COR-L47 (cell line): ENCODE measurements at regions not wholly inside any gene's neighbourhood (a gene's known extent, or its start where the extent isn't known, plus 50 kb on each side); places are given as distances from the start of the nearest gene placed in this dataset.

Source experiments
- DNase-seq: peaks from one replicate; lab custom pipeline; 2025; lab: John Stamatoyannopoulos, UW

DNA sequence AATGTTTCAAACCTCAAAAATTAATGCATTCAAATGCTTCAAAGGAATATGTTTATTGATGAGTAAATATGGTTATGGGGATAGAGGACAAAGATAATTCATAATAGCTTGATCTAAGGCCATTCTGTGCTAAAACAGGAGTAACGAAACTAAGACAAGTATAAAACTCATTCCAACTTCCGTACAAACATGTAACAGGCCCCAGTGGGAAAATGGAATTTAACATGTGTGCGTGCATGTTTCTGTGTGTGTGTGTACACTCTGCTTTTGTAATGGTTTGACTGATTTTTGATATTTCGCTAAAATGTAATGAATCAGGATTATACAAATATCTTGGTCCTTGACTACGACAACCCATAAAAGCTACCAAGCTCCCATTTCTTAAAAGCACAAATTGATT, 91.0 kb downstream of the KLF12 start:
- DNase-seq: no peak

DNA sequence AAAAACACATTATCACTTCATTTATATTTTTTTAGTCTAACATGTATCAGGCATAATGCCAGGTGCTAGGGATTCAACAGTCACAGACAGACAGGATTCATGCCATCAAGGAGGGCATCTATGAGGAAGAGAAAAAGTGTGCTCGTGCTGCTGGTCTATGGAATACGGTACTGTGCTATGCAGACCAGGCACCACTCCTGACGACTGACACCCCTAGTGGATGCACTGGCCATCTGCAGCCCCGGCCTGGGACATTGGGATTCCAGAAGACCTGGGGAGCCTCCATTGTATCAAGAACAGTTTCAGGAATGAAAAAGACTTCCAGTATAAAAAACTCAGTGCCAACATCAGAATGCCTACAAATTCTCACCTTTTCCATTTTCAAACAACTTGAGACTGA, 94.0 kb downstream of the KLF12 start:
- no peak for DNase-seq

- no peak for DNase-seq
Observed at GRCh38 chr13:74039667-74040066, 94.5 kb downstream of the KLF12 start.

GRCh38 chr13:74039154-74039553, 95.0 kb downstream of the KLF12 start:
- DNase-seq: no peak

GRCh38 chr13:74037762-74038161, 96.4 kb downstream of the KLF12 start:
- DNase-seq: no peak

DNA sequence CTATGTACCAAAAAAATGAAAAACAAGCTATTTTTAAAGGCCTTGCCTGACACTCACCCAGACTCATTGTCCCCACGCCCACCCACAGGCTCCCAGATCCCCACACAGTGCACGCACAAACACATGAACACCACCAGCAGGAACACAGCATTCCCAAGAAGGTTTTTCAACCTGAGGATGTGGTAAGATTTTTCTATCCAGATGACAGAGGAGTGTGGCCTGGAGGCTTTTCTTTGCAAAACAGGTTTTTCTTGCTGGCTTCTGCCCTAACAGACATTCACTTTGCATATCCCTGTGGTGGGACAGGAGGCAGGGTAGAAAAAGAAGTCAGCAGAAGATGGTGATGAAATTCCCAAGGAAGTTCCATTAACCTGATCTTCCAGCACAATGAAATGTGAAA, 97.8 kb downstream of the KLF12 start:
- DNase-seq: no peak

DNA sequence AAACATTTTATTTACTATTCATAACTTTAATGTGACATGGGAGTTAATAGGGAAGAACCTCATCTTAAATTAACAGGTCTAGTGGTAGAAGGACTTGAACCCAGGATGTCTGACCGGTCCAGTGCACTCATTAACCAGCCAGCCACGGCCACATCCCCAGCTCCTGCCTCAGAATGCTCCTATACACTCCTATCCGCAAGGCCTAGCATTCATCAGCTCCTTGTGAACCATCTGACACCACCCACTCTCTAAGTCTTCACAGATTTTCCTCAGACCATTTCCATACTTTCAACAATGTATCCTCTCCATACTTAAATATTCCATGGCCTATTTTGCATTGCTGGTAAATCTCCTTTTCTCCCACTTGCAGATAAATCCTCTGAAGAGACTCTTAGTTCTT, 98.3 kb downstream of the KLF12 start:
- DNase-seq: no peak

GRCh38 chr13:74032325-74032724, 101.9 kb downstream of the KLF12 start:
- DNase-seq: no peak

- DNase-seq: no peak
Observed at GRCh38 chr13:74027161-74027779, 106.9 kb downstream of the KLF12 start.

- DNase-seq: no peak
Observed at GRCh38 chr13:74026753-74027152, 107.5 kb downstream of the KLF12 start.

- no peak for DNase-seq
Observed at GRCh38 chr13:74025369-74025768, 108.8 kb downstream of the KLF12 start.

GRCh38 chr13:74024856-74025255, 109.3 kb downstream of the KLF12 start:
- DNase-seq: no peak

DNA sequence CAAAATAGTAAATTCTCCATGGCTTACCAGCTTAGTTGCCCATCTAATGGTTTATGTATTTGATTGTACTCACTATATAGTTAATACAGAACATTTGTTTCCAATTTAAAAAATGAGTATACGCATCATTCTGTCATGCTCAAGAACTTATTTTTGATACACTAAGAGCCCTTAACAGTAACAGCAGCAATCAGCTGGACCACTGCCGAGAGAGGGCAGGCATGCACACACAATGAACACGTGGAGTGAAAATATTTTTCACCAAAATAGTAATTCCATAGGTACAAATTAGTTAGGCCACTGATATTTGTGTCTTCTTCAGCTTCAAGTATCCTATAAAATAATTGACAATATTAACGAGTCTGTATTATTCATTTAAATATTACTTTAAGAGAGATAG, 109.9 kb downstream of the KLF12 start:
- DNase-seq: no peak

DNA sequence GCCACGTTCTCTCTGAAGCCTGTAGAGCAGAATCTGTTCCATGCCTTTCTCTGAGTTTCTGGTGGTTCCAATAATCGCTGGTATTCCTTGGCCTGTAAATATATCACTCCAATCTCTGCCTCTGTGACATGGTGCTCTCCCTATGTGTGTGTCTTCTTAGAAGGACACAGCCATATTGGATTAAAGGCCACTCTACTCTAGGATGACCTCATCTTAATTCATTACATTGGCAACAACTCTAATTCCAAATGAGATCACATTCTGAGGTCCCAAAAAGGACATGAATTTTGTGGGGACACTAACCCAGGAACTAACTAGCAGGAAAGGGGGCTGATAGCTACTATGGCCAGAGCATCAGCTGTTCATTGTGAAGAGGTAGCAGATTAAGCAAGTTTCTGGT, 110.7 kb downstream of the KLF12 start:
- DNase-seq: no peak

- no peak for DNase-seq
Observed at GRCh38 chr13:74021505-74021904, 112.7 kb downstream of the KLF12 start.

DNA sequence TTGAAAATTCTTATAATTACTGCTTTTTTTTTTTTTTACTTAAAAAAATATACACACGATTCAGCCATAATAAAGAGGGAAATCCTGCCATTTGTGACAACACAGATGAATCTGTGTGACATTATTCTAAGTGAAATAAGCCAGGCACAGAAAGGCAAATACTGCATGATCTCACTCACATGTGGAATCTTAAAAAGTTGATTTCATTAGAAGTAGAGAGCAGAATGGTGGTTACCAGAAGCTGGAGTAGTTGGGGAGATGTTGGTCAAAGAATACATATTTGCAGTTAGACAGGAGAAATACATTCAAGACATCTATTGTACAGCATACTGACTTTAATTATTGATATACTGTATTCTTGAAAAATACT, 116.2 kb downstream of the KLF12 start:
- no peak for DNase-seq

DNA sequence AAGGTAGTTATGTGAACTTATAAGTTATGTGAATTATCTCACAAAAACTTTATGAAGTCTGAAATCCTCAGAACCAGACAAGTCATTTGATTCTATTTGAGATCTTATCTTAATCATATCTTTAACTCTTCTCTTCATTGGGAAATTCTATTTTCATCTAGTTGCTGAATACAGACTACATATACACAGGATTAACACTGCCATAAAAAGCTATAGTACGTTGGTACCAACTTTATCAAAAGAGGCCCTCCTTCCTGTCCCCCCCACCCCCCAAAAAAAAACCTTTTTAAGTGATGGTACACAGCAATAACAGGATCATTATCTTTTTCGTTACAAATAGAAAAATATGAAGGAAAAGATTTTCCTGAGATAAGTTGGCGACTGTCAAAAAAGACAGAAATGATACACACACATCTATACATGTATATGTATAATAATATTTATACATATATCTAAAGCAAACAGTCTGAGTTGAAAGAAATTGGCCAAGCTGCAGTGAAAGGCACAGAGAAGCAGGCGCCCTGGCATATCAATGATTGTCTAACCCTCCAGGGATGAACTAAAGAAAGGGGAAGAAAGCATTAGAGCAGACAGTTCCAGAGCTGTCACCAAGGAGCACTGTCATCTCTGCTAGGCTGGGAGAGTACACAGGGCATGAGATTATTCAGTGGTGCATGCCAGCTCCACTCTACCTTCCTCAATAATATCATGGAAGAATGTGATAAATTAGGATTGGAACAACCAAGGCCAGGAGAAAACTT, 116.7 kb downstream of the KLF12 start:
- no peak for DNase-seq

DNA sequence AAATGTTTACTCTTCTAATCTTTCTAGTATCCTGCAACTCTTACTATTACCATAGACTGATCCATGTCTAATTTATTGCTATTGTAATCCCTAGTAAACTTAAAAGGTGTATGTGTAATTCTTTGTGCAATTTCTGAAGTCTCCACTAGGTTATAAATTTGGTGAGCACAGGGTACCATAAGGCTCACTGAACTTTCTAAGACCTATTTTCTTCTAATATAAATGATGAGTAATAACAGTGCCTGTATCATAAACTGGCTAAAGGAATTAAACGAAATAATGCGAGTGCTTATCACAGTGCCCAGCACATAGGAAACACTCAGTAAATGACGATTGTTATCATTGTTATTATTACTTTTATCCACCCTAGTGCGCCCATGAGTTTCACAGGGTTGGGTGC, 119.1 kb downstream of the KLF12 start:
- DNase-seq: no peak

- no peak for DNase-seq
Observed at GRCh38 chr13:74009100-74009668, 125.0 kb downstream of the KLF12 start.

DNA sequence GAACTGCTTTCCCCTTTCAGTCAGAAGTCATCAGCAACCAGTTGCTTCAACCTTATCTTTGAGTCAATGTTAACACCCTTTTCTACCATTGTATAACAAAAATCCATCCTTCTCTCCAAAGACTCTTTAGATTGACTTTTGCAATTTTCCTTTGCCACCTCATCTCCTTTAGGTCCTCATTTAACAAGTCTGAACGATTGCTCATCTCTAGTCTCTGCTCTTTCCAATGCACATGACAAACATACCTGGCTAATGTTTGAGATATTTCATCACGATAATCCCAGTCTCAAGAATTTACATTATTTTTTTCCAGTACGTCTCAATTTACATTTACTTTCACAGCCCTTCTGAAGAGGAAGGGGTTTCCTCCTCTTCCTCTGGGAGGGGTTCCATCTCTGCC, 127.5 kb downstream of the KLF12 start:
- DNase-seq: no peak

DNA sequence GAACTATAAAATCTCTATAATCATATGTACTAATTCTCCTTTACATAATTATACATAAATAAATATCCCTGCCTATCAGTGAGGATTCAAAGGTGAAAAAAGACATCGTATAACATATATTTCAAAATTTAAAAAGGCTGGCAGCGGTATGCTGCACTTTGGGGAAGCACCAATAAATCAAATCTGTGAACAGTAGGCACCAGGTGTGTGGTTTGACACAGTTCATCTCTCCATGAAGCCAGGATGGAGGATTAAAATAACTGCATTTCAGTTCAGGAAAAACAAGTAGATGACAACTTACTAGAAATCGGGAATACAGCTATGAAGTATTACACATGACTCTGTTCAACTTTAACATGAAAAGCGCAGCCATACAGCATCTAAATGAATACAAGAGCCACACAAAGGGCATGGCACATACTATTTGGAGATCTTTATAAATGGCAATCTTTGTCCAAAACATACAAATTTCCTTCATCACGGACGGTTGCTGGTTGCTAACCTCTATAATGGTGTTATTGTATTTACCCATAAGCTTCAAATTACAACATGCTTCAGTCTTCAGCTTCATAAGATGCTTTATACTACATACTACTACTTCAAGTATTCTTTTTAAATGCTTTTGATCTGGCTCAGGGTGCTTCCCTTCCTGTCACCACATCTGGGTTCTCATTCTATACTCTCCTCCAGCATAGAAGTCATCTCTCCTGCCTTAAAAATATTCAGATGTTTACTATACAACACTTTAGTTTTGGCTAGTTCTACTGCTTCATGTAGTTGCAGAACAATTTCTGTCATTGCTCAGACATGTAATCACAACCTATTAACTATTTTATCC, 128.7 kb downstream of the KLF12 start:
- DNase-seq: no peak

- no peak for DNase-seq
Observed at GRCh38 chr13:74004109-74004508, 130.1 kb downstream of the KLF12 start.

DNA sequence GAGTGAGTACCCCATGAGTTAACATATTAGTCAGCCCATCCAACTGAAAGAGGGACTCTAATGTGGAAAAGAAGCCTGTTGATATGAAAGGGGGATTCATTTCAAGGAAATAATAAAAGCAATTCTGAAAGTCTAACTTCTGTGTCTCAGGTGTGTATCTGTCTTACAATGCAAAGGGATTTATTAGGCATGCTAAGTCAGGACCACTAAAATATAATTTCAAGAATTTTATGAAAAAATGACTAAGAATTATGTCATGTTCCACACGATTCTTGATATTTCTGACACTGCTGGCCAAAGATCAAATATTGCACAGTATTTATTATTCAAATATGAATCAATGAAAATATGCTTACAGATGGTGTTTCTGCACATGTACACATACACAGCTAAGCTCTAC, 130.8 kb downstream of the KLF12 start:
- DNase-seq: no peak
